PC-9 (cell line): ENCODE measurements at regions not wholly inside any gene's neighbourhood (a gene's known extent, or its start where the extent isn't known, plus 50 kb on each side); places are given as distances from the start of the nearest gene placed in this dataset.

Experiments
- BruUV-seq: library from RNA; stranded (reverse); fragments of 400-500 nt; replicated peaks from 2 replicates; lab custom pipeline; 2021; lab: Mats Ljungman, UMichigan
- CTCF ChIA-PET: fragments of 300-600 bp; sonication (Branson Sonifier 250); formaldehyde crosslinking; loops from one replicate; lab custom pipeline; 2022; ENCODE audit warnings: antibody characterized with exemption; lab: Charles Lee
- POLR2A ChIA-PET: fragments of 300-600 bp; sonication (Branson Sonifier 250); formaldehyde crosslinking; loops from one replicate; lab custom pipeline; 2022; ENCODE audit warnings: antibody characterized with exemption; ENCODE audit not compliant: unreplicated experiment; lab: Charles Lee
- DNase-seq, 2 experiments: peaks; one replicate each; pipeline versions ENCODE4 v3.0.0 to v3.0.0-alpha.2; 2015 to 2022; ENCODE audit warnings: mixed read lengths in 1 of 2
- H2AFZ ChIP-seq: fragments of 200-600 bp; sonication (generic); 2 replicates; pipeline ENCODE4 v1.8.1; 2017; ENCODE audit warnings: antibody characterized with exemption
- H3F3A ChIP-seq: fragments of 200-600 bp; sonication (generic); 2 replicates; pipeline ENCODE4 v1.8.1; 2017; ENCODE audit warnings: antibody characterized with exemption, mild to moderate bottlenecking, low read depth; ENCODE audit not compliant: insufficient read depth
- H3K27ac ChIP-seq: fragments of 200-600 bp; sonication (generic); 2 replicates; pipeline ENCODE4 v1.6.1; 2016; ENCODE audit warnings: mixed run types
- H3K27me3 ChIP-seq: fragments of 200-600 bp; sonication (generic); 2 replicates; pipeline ENCODE4 v1.6.1; 2016; ENCODE audit warnings: low read depth, mixed run types; ENCODE audit not compliant: insufficient read depth
- H3K36me3 ChIP-seq: fragments of 200-600 bp; sonication (generic); 2 replicates; pipeline ENCODE4 v1.6.1; 2016; ENCODE audit warnings: low read depth, mixed run types
- H3K4me1 ChIP-seq: fragments of 200-600 bp; sonication (generic); replicated peaks from 2 replicates; pipeline ENCODE4 v1.6.1; 2016; ENCODE audit warnings: mixed run types; ENCODE audit not compliant: insufficient read depth
- H3K4me2 ChIP-seq: fragments of 200-600 bp; sonication (generic); 2 replicates; pipeline ENCODE4 v1.6.1; 2017; ENCODE audit warnings: mixed run types
- H3K4me3 ChIP-seq: fragments of 200-600 bp; sonication (generic); 2 replicates; pipeline ENCODE4 v1.6.1; 2016; ENCODE audit warnings: mixed run types
- H3K79me2 ChIP-seq: fragments of 200-600 bp; sonication (generic); 2 replicates; pipeline ENCODE4 v1.6.1; 2017; ENCODE audit warnings: low read depth, mixed run types
- H3K9me2 ChIP-seq: fragments of 200-600 bp; sonication (generic); 2 replicates; pipeline ENCODE4 v1.8.1; 2017; ENCODE audit warnings: mild to moderate bottlenecking; ENCODE audit not compliant: insufficient read depth
- H3K9me3 ChIP-seq: fragments of 200-600 bp; sonication (generic); 2 replicates; pipeline ENCODE4 v1.8.1; 2016; ENCODE audit warnings: low read depth; ENCODE audit not compliant: insufficient read depth
- H4K20me1 ChIP-seq: fragments of 200-600 bp; sonication (generic); 2 replicates; pipeline ENCODE4 v1.8.1; 2017; ENCODE audit not compliant: insufficient read depth
- EZH2 ChIP-seq: fragments of 200-600 bp; sonication (generic); IDR thresholded peaks from 2 replicates; pipeline ENCODE4 v1.8.0; 2017; ENCODE audit warnings: antibody characterized with exemption, low read depth
- intact Hi-C: fragments of 100-400 bp; cut with micrococcal nuclease; formaldehyde crosslinking; loops from one replicate; pipeline ENCODE4 v1.10.0; 2022; ENCODE audit not compliant: unreplicated experiment
- TF ChIP-seq, protein P1 (sequence below): fragments of 200-600 bp; sonication (generic); conservative IDR thresholded peaks from 2 replicates; pipeline ENCODE4 v1.6.1; 2017; ENCODE audit warnings: mixed run types, antibody characterized with exemption, mild to moderate bottlenecking, moderate library complexity

DNA sequence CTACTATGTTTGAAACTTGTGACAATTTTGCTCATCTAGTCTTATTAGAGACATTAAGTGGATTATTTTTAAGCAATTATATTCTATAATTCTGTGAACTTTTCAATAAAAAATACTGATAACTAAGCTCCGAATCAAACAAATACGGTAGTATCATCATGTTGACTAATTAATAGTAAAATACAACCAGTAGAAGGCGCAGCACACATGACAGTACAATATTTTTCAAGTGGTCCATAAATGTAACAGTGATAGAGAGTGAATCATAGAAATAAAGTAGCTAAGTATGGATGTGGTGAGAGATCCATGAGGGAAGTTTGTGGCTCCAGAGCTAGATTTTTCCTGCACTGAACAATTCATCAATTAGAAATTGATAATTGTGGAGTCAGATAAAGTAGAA lies 666.2 kb downstream of the KCTD8 start:
- Histone ChIP-seq H2AFZ (no peak overlapping the region), H3K9me2 (no peaks in the 10 kb centered on the region), H3K27me3 (no peaks in the 10 kb centered on the region), H3K9me3 (no peaks in the 10 kb centered on the region), H3F3A (no peaks in the 10 kb centered on the region), H3K4me3 (no peak overlapping the region), H3K79me2 (no peaks in the 10 kb centered on the region), H3K36me3 (no peaks in the 10 kb centered on the region), H3K27ac (no peak overlapping the region), H3K4me1 (no peaks in the 10 kb centered on the region), H3K4me2 (no peak overlapping the region), H4K20me1 (no peaks in the 10 kb centered on the region)
- no TSS peak for BruUV-seq
- no peak for DNase-seq
- CTCF ChIA-PET = no interaction called here
- POLR2A ChIA-PET = interaction anchor here (0.6 kb wide), 1 partner anchor 200 kb away, joined by 4 read pairs; no protein-coding TSS in a partner anchor
- intact Hi-C loops = no loop called here
- TF ChIP-seq, protein P1, sequence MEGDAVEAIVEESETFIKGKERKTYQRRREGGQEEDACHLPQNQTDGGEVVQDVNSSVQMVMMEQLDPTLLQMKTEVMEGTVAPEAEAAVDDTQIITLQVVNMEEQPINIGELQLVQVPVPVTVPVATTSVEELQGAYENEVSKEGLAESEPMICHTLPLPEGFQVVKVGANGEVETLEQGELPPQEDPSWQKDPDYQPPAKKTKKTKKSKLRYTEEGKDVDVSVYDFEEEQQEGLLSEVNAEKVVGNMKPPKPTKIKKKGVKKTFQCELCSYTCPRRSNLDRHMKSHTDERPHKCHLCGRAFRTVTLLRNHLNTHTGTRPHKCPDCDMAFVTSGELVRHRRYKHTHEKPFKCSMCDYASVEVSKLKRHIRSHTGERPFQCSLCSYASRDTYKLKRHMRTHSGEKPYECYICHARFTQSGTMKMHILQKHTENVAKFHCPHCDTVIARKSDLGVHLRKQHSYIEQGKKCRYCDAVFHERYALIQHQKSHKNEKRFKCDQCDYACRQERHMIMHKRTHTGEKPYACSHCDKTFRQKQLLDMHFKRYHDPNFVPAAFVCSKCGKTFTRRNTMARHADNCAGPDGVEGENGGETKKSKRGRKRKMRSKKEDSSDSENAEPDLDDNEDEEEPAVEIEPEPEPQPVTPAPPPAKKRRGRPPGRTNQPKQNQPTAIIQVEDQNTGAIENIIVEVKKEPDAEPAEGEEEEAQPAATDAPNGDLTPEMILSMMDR = no peak
- TF ChIP-seq EZH2 = no peak

DNA sequence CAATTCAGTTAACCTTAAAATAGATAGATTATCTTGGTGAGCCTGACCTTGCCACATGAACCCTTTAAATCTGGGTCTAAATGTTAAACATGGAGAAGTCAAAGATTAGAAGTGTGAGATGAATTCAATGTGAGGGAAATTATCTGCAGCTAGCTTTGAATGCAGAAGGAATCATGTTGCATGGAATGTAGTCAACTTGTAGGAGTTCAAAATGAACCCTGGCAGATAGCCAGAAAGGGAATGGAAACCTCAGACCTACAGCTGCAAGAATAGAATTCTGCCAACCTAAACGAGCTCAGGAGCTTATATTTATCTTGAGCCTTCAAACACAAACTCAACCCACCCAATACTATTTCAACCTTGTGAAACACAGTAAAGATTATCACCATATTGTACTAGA lies 632.5 kb downstream of the KCTD8 start:
- H3K4me1 ChIP-seq = no peaks in the 10 kb centered on the region
- no peak overlapping the region for H3K27ac ChIP-seq
- CTCF ChIA-PET = no interaction called here
- no peaks in the 10 kb centered on the region for H3F3A ChIP-seq
- POLR2A ChIA-PET = no interaction called here
- no peaks in the 10 kb centered on the region for H3K79me2 ChIP-seq
- H3K4me2 ChIP-seq = no peak overlapping the region
- intact Hi-C loops = no loop called here
- DNase-seq = no peak
- no peaks in the 10 kb centered on the region for H3K9me2 ChIP-seq
- H2AFZ ChIP-seq = no peak overlapping the region
- BruUV-seq = no TSS peak
- no peaks in the 10 kb centered on the region for H4K20me1 ChIP-seq
- TF ChIP-seq, protein P1 = no peak
- no peak for TF ChIP-seq EZH2
- no peaks in the 10 kb centered on the region for H3K9me3 ChIP-seq
- H3K27me3 ChIP-seq = no peaks in the 10 kb centered on the region
- H3K4me3 ChIP-seq = no peak overlapping the region
- H3K36me3 ChIP-seq = no peaks in the 10 kb centered on the region

DNA sequence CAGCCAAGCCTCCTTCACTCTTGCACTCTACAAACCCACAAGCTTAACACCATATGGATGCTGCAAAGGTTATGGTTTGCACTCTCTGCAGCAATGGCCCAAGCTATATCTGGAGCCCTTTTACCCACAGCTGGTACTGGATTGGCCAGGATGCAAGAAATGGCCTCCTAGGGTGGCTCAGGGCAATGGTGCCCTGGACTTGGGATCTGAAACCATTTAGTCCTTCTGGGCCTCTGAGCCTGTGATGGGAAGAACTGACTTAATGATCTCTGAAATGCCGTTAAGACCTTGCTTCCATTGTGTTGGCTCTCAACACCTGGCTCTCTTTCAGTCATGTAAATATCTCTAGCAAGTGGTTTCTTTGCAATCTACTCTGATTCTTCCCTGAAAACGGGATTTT lies 626.0 kb downstream of the KCTD8 start:
- H3K4me3 ChIP-seq = no peak overlapping the region
- no peak overlapping the region for H2AFZ ChIP-seq
- H4K20me1 ChIP-seq = no peaks in the 10 kb centered on the region
- H3F3A ChIP-seq = no peaks in the 10 kb centered on the region
- CTCF ChIA-PET = no interaction called here
- no peaks in the 10 kb centered on the region for H3K4me1 ChIP-seq
- no peak overlapping the region for H3K4me2 ChIP-seq
- intact Hi-C loops = no loop called here
- H3K36me3 ChIP-seq = no peaks in the 10 kb centered on the region
- H3K9me3 ChIP-seq = no peaks in the 10 kb centered on the region
- H3K27me3 ChIP-seq = no peaks in the 10 kb centered on the region
- H3K27ac ChIP-seq = no peak overlapping the region
- BruUV-seq = no TSS peak
- no peaks in the 10 kb centered on the region for H3K79me2 ChIP-seq
- no peak for DNase-seq
- TF ChIP-seq, protein P1 = no peak
- no peak for TF ChIP-seq EZH2
- no peaks in the 10 kb centered on the region for H3K9me2 ChIP-seq
- POLR2A ChIA-PET = no interaction called here
